ENCODE measurements at regions not wholly inside any gene's neighbourhood (a gene's known extent, or its start where the extent isn't known, plus 50 kb on each side); places are given as distances from the start of the nearest gene placed in this dataset.

GRCh38 chr2:104708967-104709366 is 144.9 kb upstream of the POU3F3 start:
- TF ChIP-seq EZH2 (IDR thresholded peaks at IDR 0.05; ENCODE audit: borderline replicate concordance, low read depth, low read length, severe bottlenecking) (no peak), CTCF (IDR thresholded peaks at IDR 0.05; ENCODE audit: borderline replicate concordance, extremely low read depth, low read length, poor library complexity, severe bottlenecking) (no peak)
